Keratinocyte (primary cell): ENCODE measurements at regions not wholly inside any gene's neighbourhood (a gene's known extent, or its start where the extent isn't known, plus 50 kb on each side); places are given as distances from the start of the nearest gene placed in this dataset.

ENCODE experiments used
- DNase-seq: peaks from one replicate; pipeline ENCODE4 v3.0.0-alpha.2; 2011; ENCODE audit warnings: low read depth, missing footprints, low spot score
- FAIRE-seq: peaks from 2 replicates; lab custom pipeline; 2011; peaks lifted over from hg19 to GRCh38; lab: Jason Lieb, UNC
- H2AFZ ChIP-seq: 2 replicates; pipeline ENCODE4 v1.6.0; 2012; ENCODE audit warnings: low read length, control low read depth, inconsistent platforms; ENCODE audit not compliant: control insufficient read depth
- H3K27ac ChIP-seq: 2 replicates; pipeline ENCODE4 v1.5.1; 2011; ENCODE audit warnings: low read length; ENCODE audit not compliant: control insufficient read depth, insufficient read depth
- H3K27me3 ChIP-seq: 3 replicates; pipeline ENCODE4 v1.6.0; 2011; ENCODE audit warnings: low read length; ENCODE audit not compliant: control insufficient read depth, insufficient read depth; ENCODE audit errors: extremely low read depth
- H3K36me3 ChIP-seq, 2 experiments: 2 replicates in 1 of 2; 3 replicates in 1 of 2; pipeline ENCODE4 v1.5.1; 2011; ENCODE audit warnings: low read length in 2 of 2, mild to moderate bottlenecking in 1 of 2; ENCODE audit not compliant: control insufficient read depth in 2 of 2, insufficient read depth in 2 of 2; ENCODE audit errors: extremely low read depth in 1 of 2
- H3K4me1 ChIP-seq: 3 replicates; pipeline ENCODE4 v1.5.1; 2011; ENCODE audit warnings: low read length; ENCODE audit not compliant: control insufficient read depth, insufficient read depth; ENCODE audit errors: extremely low read depth
- H3K4me2 ChIP-seq: 3 replicates; pipeline ENCODE4 v1.6.0; 2011; ENCODE audit warnings: low read depth, low read length; ENCODE audit not compliant: control insufficient read depth, insufficient read depth; ENCODE audit errors: extremely low read depth
- H3K4me3 ChIP-seq, 3 experiments: fragments of 200-600 bp in 1 of 3; sonication (generic) in 1 of 3; 2 replicates in 2 of 3; 3 replicates in 1 of 3; pipeline ENCODE4 v1.5.1; 2011 to 2016; ENCODE audit warnings: low read length in 3 of 3, mild to moderate bottlenecking in 3 of 3, control low read depth in 2 of 3, inconsistent platforms in 1 of 3, low read depth in 1 of 3, mixed read lengths in 1 of 3, mixed run types in 1 of 3, moderate library complexity in 1 of 3; ENCODE audit not compliant: control insufficient read depth in 2 of 3, insufficient read depth in 2 of 3; ENCODE audit errors: extremely low read depth in 1 of 3
- H3K79me2 ChIP-seq: 2 replicates; pipeline ENCODE4 v1.6.0; 2012; ENCODE audit warnings: low read length; ENCODE audit not compliant: control insufficient read depth, insufficient read depth
- H3K9ac ChIP-seq: 3 replicates; pipeline ENCODE4 v1.6.0; 2011; ENCODE audit warnings: low read length; ENCODE audit not compliant: control insufficient read depth, insufficient read depth; ENCODE audit errors: extremely low read depth
- H3K9me1 ChIP-seq: 3 replicates; pipeline ENCODE4 v1.6.0; 2011; ENCODE audit warnings: low read length; ENCODE audit not compliant: control insufficient read depth, insufficient read depth; ENCODE audit errors: extremely low read depth
- H3K9me3 ChIP-seq: 2 replicates; pipeline ENCODE4 v1.5.1; 2012; ENCODE audit warnings: low read depth, low read length; ENCODE audit not compliant: control insufficient read depth
- H4K20me1 ChIP-seq: 3 replicates; pipeline ENCODE4 v1.6.0; 2011; ENCODE audit warnings: low read length; ENCODE audit not compliant: control insufficient read depth, insufficient read depth; ENCODE audit errors: extremely low read depth
- CTCF ChIP-seq, 3 experiments: IDR thresholded peaks in 1 of 3; conservative IDR thresholded peaks in 1 of 3; optimal IDR thresholded peaks in 1 of 3; 2 replicates in 2 of 3; 3 replicates in 1 of 3; pipeline versions ENCODE3 to v1.5.1; 2011; ENCODE audit warnings: low read length in 3 of 3, mild to moderate bottlenecking in 3 of 3, moderate library complexity in 2 of 3, control low read depth in 1 of 3, inconsistent platforms in 1 of 3; ENCODE audit not compliant: insufficient read depth in 2 of 3; ENCODE audit errors: extremely low read depth in 1 of 3
- EZH2 ChIP-seq: IDR thresholded peaks from one replicate; pipeline ENCODE4 v1.6.1; 2012; ENCODE audit warnings: inconsistent platforms, mild to moderate bottlenecking, low read length, moderate library complexity
- dilution Hi-C: fragments of 300-500 bp; cut with MboI; formaldehyde crosslinking; loops from one replicate; pipeline ENCODE4 v1.7.0; 2020; ENCODE audit warnings: low sequenced_read_pairs; ENCODE audit not compliant: extremely low pct_ligation_motif_present

GRCh38 chr21:18529254-18529653, 125.7 kb upstream of the TMPRSS15 start:
- Histone ChIP-seq H3K79me2 (no peaks in the 10 kb centered on the region), H3K4me3 (no peak overlapping the region), H3K4me2 (peak overlapping the region; percentile 34), H3K9ac (no peak overlapping the region), H4K20me1 (no peaks in the 10 kb centered on the region), H3K27me3 (no peaks in the 10 kb centered on the region), H3K27ac (peak overlapping the region; percentile 34), H2AFZ (no peak overlapping the region), H3K36me3 (no peaks in the 10 kb centered on the region), H3K9me3 (no peaks in the 10 kb centered on the region), H3K9me1 (no peaks in the 10 kb centered on the region), H3K4me1 (peaks cover 6% of the 10 kb centered on the region)
- FAIRE-seq (peak; percentile 69), DNase-seq (peak; percentile 21)
- dilution Hi-C loops, result no loop called here
- TF ChIP-seq CTCF (optimal IDR thresholded peaks at IDR 0.05 in 1 of 3, IDR thresholded peaks at IDR 0.05 in 1 of 3, conservative IDR thresholded peaks at IDR 0.05 in 1 of 3; ENCODE audit: extremely low read depth in 1 of 3, insufficient read depth in 2 of 3, low read length in 3 of 3) (no peak), EZH2 (no peak)

- dilution Hi-C loops, result no loop called here
- Histone ChIP-seq H3K9me1 (no peaks in the 10 kb centered on the region), H3K27ac (no peak overlapping the region), H3K79me2 (no peaks in the 10 kb centered on the region), H3K4me2 (no peak overlapping the region), H3K4me1 (peaks cover 9% of the 10 kb centered on the region), H2AFZ (no peak overlapping the region), H3K9ac (no peak overlapping the region), H3K27me3 (no peaks in the 10 kb centered on the region), H3K9me3 (no peaks in the 10 kb centered on the region), H3K36me3 (no peaks in the 10 kb centered on the region), H3K4me3 (no peak overlapping the region), H4K20me1 (no peaks in the 10 kb centered on the region)
- TF ChIP-seq EZH2 (no peak), CTCF (optimal IDR thresholded peaks at IDR 0.05 in 1 of 3, IDR thresholded peaks at IDR 0.05 in 1 of 3, conservative IDR thresholded peaks at IDR 0.05 in 1 of 3; ENCODE audit: extremely low read depth in 1 of 3, insufficient read depth in 2 of 3, low read length in 3 of 3) (no peak)
- no peak for FAIRE-seq
- no peak for DNase-seq
Observed at GRCh38 chr21:18542081-18542480, 138.5 kb upstream of the TMPRSS15 start.
